HepG2 (cell line): ENCODE measurements at regions not wholly inside any gene's neighbourhood (a gene's known extent, or its start where the extent isn't known, plus 50 kb on each side); places are given as distances from the start of the nearest gene placed in this dataset.

Source experiments
- ATAC-seq: fragments of 200-7000 bp; cut with Tn5 transposase; 3 replicates; pipeline ENCODE4 v1.9.1; 2020; ENCODE audit warnings: mild to moderate bottlenecking, moderate library complexity
- BruUV-seq: library from RNA; stranded (reverse); fragments of 400-500 nt; replicated peaks from 2 replicates; lab custom pipeline; 2021; lab: Mats Ljungman, UMichigan
- CTCF ChIA-PET: fragments of 300-600 bp; formaldehyde crosslinking; extraction: SDS; loops from one replicate; lab custom pipeline; 2021; ENCODE audit warnings: low total read pairs, inconsistent platforms, low intra/inter-chr PET ratio; lab: Yijun Ruan, JAX
- POLR2A ChIA-PET: fragments of 350-600 bp; sonication (Branson Sonifier 250); formaldehyde crosslinking; loops from one replicate; lab custom pipeline; 2020; ENCODE audit warnings: antibody characterized with exemption, inconsistent platforms; lab: Yijun Ruan, JAX
- DNase-seq: peaks from one replicate; pipeline ENCODE4 v3.0.0-alpha.2; 2015; ENCODE audit warnings: low spot score
- FAIRE-seq: peaks from 3 replicates; lab custom pipeline; 2011; peaks lifted over from hg19 to GRCh38; lab: Jason Lieb, UNC
- H2AFZ ChIP-seq: one replicate; pipeline ENCODE4 v1.6.1; 2011; ENCODE audit warnings: low read length, inconsistent platforms
- H3K27ac ChIP-seq: fragments of 300-600 bp; 3 replicates; pipeline ENCODE4 v1.8.0; 2011; ENCODE audit warnings: mixed run types, mild to moderate bottlenecking, mixed read lengths, low read length, inconsistent platforms; ENCODE audit not compliant: insufficient read depth; ENCODE audit errors: extremely low read length
- H3K27me3 ChIP-seq, 2 experiments: fragments of 200-600 bp in 1 of 2; 2 replicates in 1 of 2; 3 replicates in 1 of 2; pipeline versions ENCODE4 v1.6.0 to v1.8.0; 2011; ENCODE audit warnings: low read length in 2 of 2, mild to moderate bottlenecking in 2 of 2, moderate library complexity in 2 of 2, inconsistent platforms in 1 of 2; ENCODE audit not compliant: insufficient read depth in 2 of 2, control insufficient read depth in 1 of 2
- H3K36me3 ChIP-seq, 2 experiments: fragments of 200-600 bp in 1 of 2; replicated peaks in 1 of 2; 2 replicates in 1 of 2; 3 replicates in 1 of 2; pipeline versions ENCODE4 v1.5.1 to v1.8.0; 2011; ENCODE audit warnings: low read length in 2 of 2, inconsistent platforms in 1 of 2; ENCODE audit not compliant: insufficient read depth in 2 of 2, control insufficient read depth in 1 of 2
- H3K4me1 ChIP-seq: 2 replicates; pipeline ENCODE4 v1.5.1; 2012; ENCODE audit warnings: low read length, inconsistent platforms; ENCODE audit not compliant: insufficient read depth
- H3K4me2 ChIP-seq: 2 replicates; pipeline ENCODE4 v1.6.0; 2011; ENCODE audit warnings: low read depth, low read length, inconsistent platforms
- H3K4me3 ChIP-seq, 3 experiments: fragments of 200-600 bp in 1 of 3; sonication (generic), shearing (Covaris generic) in 1 of 3; replicated peaks in 1 of 3; 2 replicates each; pipeline ENCODE4 v1.5.1; 2011 to 2016; ENCODE audit warnings: low read length in 3 of 3, inconsistent platforms in 2 of 3, low read depth in 2 of 3, mild to moderate bottlenecking in 2 of 3, control low read depth in 1 of 3, mixed read lengths in 1 of 3; ENCODE audit not compliant: insufficient read depth in 1 of 3
- H3K79me2 ChIP-seq: one replicate; pipeline ENCODE4 v1.6.1; 2011; ENCODE audit warnings: low read length, inconsistent platforms; ENCODE audit not compliant: insufficient read depth
- H3K9ac ChIP-seq: 2 replicates; pipeline ENCODE4 v1.6.0; 2011; ENCODE audit warnings: mild to moderate bottlenecking, low read depth, low read length, inconsistent platforms; ENCODE audit not compliant: insufficient read depth
- H3K9me3 ChIP-seq: 2 replicates; pipeline ENCODE4 v1.5.1; 2012; ENCODE audit warnings: mild to moderate bottlenecking, low read length
- H4K20me1 ChIP-seq: 2 replicates; pipeline ENCODE4 v1.6.0; 2011; ENCODE audit warnings: inconsistent platforms, mild to moderate bottlenecking, low read length, moderate library complexity; ENCODE audit not compliant: insufficient read depth
- MAFF ChIP-seq: IDR thresholded peaks from 2 replicates; pipeline ENCODE4 v1.6.1; 2011; ENCODE audit warnings: low read depth, low read length, improper control_type of control experiment
- MAFK ChIP-seq, 2 experiments: IDR thresholded peaks in 1 of 2; conservative IDR thresholded peaks in 1 of 2; 2 replicates each; pipeline ENCODE4 v1.6.1; 2011; ENCODE audit warnings: improper control_type of control experiment in 2 of 2, low read length in 2 of 2
- NFE2L2 ChIP-seq: fragments of 150-350 bp; IDR thresholded peaks from 2 replicates; pipeline ENCODE4 v1.6.1; 2014; ENCODE audit warnings: low read length
- WGBS: methylation state at CpG from one replicate; pipeline ENCODE4 v1.1.6; 2017; ENCODE audit warnings: low lambda C conversion rate; 5-methylcytosine and 5-hydroxymethylcytosine counted together
- in situ Hi-C: cut with HindIII; loops from 2 replicates; pipeline ENCODE4 v1.10.0; 2017; ENCODE audit warnings: low pct_unique_long_range_greater_than_20kb; ENCODE audit not compliant: extremely low pct_ligation_motif_present
- intact Hi-C: fragments of 100-400 bp; cut with micrococcal nuclease; formaldehyde crosslinking; loops from one replicate; pipeline ENCODE4 v1.10.0; 2022; ENCODE audit not compliant: unreplicated experiment
- TF ChIP-seq, protein P1 (sequence below): sonication (generic); formaldehyde crosslinking; IDR thresholded peaks from 2 replicates; pipeline ENCODE4 v1.9.0; 2021; ENCODE audit warnings: missing genetic modification reagents, borderline replicate concordance
- TF ChIP-seq, protein P2 (sequence below): sonication (generic); formaldehyde crosslinking; IDR thresholded peaks from 2 replicates; pipeline ENCODE4 v1.4.0; 2020; ENCODE audit warnings: missing genetic modification reagents, mild to moderate bottlenecking, borderline replicate concordance

DNA sequence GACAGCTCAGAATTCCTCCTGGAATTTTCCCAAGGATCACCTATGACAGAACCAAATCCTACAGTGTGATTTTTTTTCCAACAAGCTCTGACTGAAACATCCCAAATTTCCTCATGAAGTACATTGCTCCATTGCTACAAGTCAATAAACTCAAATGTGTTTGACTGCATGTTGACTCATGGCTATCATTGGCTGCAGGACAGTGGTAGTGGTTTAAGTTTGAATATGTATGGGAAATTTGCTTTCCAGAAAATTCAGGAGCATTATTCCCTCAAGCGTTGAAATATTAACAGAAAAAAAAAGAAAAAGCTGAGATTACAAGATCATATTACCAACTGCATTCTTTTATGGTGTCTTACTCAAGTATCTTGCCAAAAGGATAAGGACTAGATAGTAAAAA lies 402.8 kb upstream of the DSEL start (continued):
- TF ChIP-seq, protein P1, sequence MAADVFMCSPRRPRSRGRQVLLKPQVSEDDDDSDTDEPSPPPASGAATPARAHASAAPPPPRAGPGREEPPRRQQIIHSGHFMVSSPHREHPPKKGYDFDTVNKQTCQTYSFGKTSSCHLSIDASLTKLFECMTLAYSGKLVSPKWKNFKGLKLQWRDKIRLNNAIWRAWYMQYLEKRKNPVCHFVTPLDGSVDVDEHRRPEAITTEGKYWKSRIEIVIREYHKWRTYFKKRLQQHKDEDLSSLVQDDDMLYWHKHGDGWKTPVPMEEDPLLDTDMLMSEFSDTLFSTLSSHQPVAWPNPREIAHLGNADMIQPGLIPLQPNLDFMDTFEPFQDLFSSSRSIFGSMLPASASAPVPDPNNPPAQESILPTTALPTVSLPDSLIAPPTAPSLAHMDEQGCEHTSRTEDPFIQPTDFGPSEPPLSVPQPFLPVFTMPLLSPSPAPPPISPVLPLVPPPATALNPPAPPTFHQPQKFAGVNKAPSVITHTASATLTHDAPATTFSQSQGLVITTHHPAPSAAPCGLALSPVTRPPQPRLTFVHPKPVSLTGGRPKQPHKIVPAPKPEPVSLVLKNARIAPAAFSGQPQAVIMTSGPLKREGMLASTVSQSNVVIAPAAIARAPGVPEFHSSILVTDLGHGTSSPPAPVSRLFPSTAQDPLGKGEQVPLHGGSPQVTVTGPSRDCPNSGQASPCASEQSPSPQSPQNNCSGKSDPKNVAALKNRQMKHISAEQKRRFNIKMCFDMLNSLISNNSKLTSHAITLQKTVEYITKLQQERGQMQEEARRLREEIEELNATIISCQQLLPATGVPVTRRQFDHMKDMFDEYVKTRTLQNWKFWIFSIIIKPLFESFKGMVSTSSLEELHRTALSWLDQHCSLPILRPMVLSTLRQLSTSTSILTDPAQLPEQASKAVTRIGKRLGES (CRISPR knock-in tag) = no peak

DNA sequence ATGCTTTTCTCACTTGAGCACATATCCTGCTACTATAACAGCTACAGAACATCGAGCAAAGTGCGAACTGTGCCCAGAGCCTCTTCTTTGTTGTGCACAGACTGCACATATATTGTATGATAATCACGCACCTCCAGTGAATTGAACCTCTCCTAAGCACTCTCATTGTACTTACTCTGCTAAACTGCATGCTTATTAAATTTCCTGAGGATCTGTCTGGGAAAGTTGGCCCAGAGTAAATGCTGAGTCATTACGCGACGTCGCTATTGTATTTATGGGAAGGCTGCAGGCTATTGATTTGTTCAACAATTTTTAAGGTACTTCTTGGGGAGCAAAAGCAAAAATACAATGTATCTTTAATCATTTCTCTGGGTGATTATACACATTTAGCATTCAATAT lies 399.6 kb upstream of the DSEL start:
- intact Hi-C loops = no loop called here
- FAIRE-seq = no peak

More for the DNA sequence above, 399.6 kb upstream of the DSEL start:
- H3K36me3 ChIP-seq = no peaks in the 10 kb centered on the region
- no peaks in the 10 kb centered on the region for H3K4me1 ChIP-seq
- DNase-seq = no peak
- ChIA-PET CTCF (no interaction called here), POLR2A (no interaction called here)
- in situ Hi-C loops = no loop called here
- H3K9me3 ChIP-seq = no peaks in the 10 kb centered on the region
- no TSS peak for BruUV-seq
- no peak overlapping the region for H2AFZ ChIP-seq
- no peak overlapping the region for H3K27ac ChIP-seq
- 77% methylated on average over 7 of the region's 7 CpGs for WGBS
- H4K20me1 ChIP-seq = no peaks in the 10 kb centered on the region
- no peak overlapping the region for H3K4me3 ChIP-seq
- H3K9ac ChIP-seq = no peak overlapping the region
- H3K27me3 ChIP-seq = no peaks in the 10 kb centered on the region
- no peak overlapping the region for H3K4me2 ChIP-seq
- TF ChIP-seq MAFK (conservative IDR thresholded peaks at IDR 0.05 in 1 of 2, IDR thresholded peaks at IDR 0.05 in 1 of 2; ENCODE audit: low read length in 2 of 2) (peak; percentile 42 to 50), NFE2L2 (peak; percentile 85), MAFF (peak; percentile 31; the same call in 1 of the 2 replicates)
- TF ChIP-seq, protein P2, sequence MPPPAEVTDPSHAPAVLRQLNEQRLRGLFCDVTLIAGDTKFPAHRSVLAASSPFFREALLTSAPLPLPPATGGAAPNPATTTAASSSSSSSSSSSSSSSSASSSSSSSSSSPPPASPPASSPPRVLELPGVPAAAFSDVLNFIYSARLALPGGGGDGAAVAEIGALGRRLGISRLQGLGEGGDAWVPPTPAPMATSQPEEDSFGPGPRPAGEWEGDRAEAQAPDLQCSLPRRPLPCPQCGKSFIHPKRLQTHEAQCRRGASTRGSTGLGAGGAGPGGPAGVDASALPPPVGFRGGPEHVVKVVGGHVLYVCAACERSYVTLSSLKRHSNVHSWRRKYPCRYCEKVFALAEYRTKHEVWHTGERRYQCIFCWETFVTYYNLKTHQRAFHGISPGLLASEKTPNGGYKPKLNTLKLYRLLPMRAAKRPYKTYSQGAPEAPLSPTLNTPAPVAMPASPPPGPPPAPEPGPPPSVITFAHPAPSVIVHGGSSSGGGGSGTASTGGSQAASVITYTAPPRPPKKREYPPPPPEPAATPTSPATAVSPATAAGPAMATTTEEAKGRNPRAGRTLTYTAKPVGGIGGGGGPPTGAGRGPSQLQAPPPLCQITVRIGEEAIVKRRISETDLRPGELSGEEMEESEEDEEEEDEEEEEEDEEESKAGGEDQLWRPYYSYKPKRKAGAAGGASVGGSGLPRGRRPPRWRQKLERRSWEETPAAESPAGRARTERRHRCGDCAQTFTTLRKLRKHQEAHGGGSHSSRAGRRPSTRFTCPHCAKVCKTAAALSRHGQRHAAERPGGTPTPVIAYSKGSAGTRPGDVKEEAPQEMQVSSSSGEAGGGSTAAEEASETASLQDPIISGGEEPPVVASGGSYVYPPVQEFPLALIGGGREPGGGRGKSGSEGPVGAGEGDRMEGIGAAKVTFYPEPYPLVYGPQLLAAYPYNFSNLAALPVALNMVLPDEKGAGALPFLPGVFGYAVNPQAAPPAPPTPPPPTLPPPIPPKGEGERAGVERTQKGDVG = no peak
- TF ChIP-seq, all 625 proteins: peak for 3
- no peak for ATAC-seq
- H3K79me2 ChIP-seq = no peaks in the 10 kb centered on the region
